Lower leg skin (tissue), 3 donors: ENCODE measurements at regions not wholly inside any gene's neighbourhood (a gene's known extent, or its start where the extent isn't known, plus 50 kb on each side); places are given as distances from the start of the nearest gene placed in this dataset.

Experiments used
- CTCF ChIP-seq, 3 donors: fragments of 450-650 bp; IDR thresholded peaks; one replicate each; pipeline ENCODE4 v1.5.1; 2016; ENCODE audit warnings: antibody characterized with exemption in 3 of 3, mild to moderate bottlenecking in 3 of 3, moderate library complexity in 2 of 3
- POLR2A ChIP-seq, 2 donors: fragments of 450-650 bp; IDR thresholded peaks; one replicate each; pipeline ENCODE4 v1.6.1; 2016 to 2017; ENCODE audit warnings: antibody characterized with exemption in 2 of 2, mild to moderate bottlenecking in 1 of 2, moderate library complexity in 1 of 2

DNA sequence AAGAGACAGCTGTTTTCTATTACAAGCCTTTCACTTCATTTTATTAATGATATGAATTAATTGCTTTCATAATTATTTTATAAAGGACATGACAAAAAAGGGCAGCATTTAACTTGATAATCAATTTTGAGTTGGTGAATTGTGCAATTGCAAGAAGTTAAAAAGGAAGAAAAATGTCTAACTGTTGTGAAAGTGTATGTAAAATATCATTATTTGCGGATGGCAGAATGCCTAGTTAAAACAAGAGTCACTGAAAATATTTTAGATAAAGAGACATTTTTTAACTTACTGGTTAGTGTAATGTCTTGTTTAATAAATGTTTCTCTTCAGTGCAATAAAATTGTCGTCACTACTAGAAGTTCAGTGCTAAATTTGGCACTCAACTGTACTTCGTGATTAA is 57.6 kb upstream of the HTR4 start:
- TF ChIP-seq POLR2A (IDR thresholded peaks at IDR 0.05) (no peak), CTCF (IDR thresholded peaks at IDR 0.05) (no peak)
